PC-3 (cell line): ENCODE measurements at regions not wholly inside any gene's neighbourhood (a gene's known extent, or its start where the extent isn't known, plus 50 kb on each side); places are given as distances from the start of the nearest gene placed in this dataset.

ENCODE experiments used
- ATAC-seq: fragments of 200-7000 bp; cut with Tn5 transposase; 2 replicates; pipeline ENCODE4 v1.9.1; 2020; ENCODE audit warnings: mild to moderate bottlenecking, moderate library complexity
- BruUV-seq: library from RNA; stranded (reverse); fragments of 400-500 nt; replicated peaks from 2 replicates; lab custom pipeline; 2021; lab: Mats Ljungman, UMichigan
- CTCF ChIA-PET: fragments of 300-600 bp; sonication (Branson Sonifier 250); formaldehyde crosslinking; loops from one replicate; lab custom pipeline; 2022; ENCODE audit warnings: antibody characterized with exemption; lab: Charles Lee
- POLR2A ChIA-PET: fragments of 300-600 bp; sonication (Branson Sonifier 250); formaldehyde crosslinking; loops from one replicate; lab custom pipeline; 2022; ENCODE audit warnings: antibody characterized with exemption; ENCODE audit not compliant: unreplicated experiment; lab: Charles Lee
- DNase-seq: peaks from one replicate; pipeline ENCODE4 v3.0.0-alpha.2; 2015
- H2AFZ ChIP-seq: fragments of 300-600 bp; sonication (generic); 2 replicates; pipeline ENCODE4 v1.6.0; 2016; ENCODE audit warnings: antibody characterized with exemption, low read length
- H3F3A ChIP-seq: fragments of 300-600 bp; sonication (generic); one replicate; pipeline ENCODE4 v1.6.0; 2017; ENCODE audit warnings: antibody characterized with exemption, low read length, control low read depth, mild to moderate bottlenecking; ENCODE audit not compliant: unreplicated experiment
- H3K27ac ChIP-seq: fragments of 300-600 bp; sonication (generic); 2 replicates; pipeline ENCODE4 v1.5.1; 2016; ENCODE audit warnings: mild to moderate bottlenecking, low read length
- H3K27me3 ChIP-seq: fragments of 300-600 bp; sonication (generic); 2 replicates; pipeline ENCODE4 v1.6.1; 2016; ENCODE audit warnings: low read length, mixed read lengths
- H3K36me3 ChIP-seq: fragments of 300-600 bp; sonication (generic); 2 replicates; pipeline ENCODE4 v1.6.1; 2016; ENCODE audit warnings: low read depth, mixed run types, low read length, mixed read lengths
- H3K4me1 ChIP-seq: fragments of 300-600 bp; sonication (generic); 2 replicates; pipeline ENCODE4 v1.5.1; 2016; ENCODE audit warnings: low read length; ENCODE audit not compliant: insufficient read depth
- H3K4me2 ChIP-seq: fragments of 300-600 bp; sonication (generic); 2 replicates; pipeline ENCODE4 v1.6.0; 2016; ENCODE audit warnings: low read length
- H3K4me3 ChIP-seq: fragments of 300-600 bp; sonication (generic); 2 replicates; pipeline ENCODE4 v1.5.1; 2016; ENCODE audit warnings: mild to moderate bottlenecking, low read length, mixed read lengths
- H3K79me2 ChIP-seq: fragments of 300-600 bp; sonication (generic); 2 replicates; pipeline ENCODE4 v1.6.1; 2017; ENCODE audit warnings: low read length, mixed read lengths
- H3K9ac ChIP-seq: fragments of 300-600 bp; sonication (generic); 2 replicates; pipeline ENCODE4 v1.6.0; 2016; ENCODE audit warnings: mild to moderate bottlenecking, low read length
- H3K9me2 ChIP-seq: fragments of 300-600 bp; sonication (generic); replicated peaks from 2 replicates; pipeline ENCODE4 v1.6.1; 2016; ENCODE audit warnings: mixed run types, low read length, mixed read lengths
- H3K9me3 ChIP-seq: fragments of 300-600 bp; sonication (generic); 2 replicates; pipeline ENCODE4 v1.6.1; 2016; ENCODE audit warnings: low read length, mixed read lengths
- H4K20me1 ChIP-seq: fragments of 300-600 bp; sonication (generic); 2 replicates; pipeline ENCODE4 v1.6.1; 2016; ENCODE audit warnings: low read length, mixed read lengths
- CTCF ChIP-seq: fragments of 300-600 bp; sonication (generic); conservative IDR thresholded peaks from 2 replicates; pipeline ENCODE4 v1.5.1; 2017; ENCODE audit warnings: antibody characterized with exemption, low read depth, mild to moderate bottlenecking, low read length
- EZH2 ChIP-seq: fragments of 300-600 bp; sonication (generic); IDR thresholded peaks from one replicate; pipeline ENCODE4 v1.6.1; 2017; ENCODE audit warnings: antibody characterized with exemption, mild to moderate bottlenecking, low read length; ENCODE audit not compliant: unreplicated experiment
- EZH2phosphoT487 ChIP-seq: fragments of 300-600 bp; sonication (generic); IDR thresholded peaks from 2 replicates; pipeline ENCODE4 v1.6.1; 2018; ENCODE audit warnings: mild to moderate bottlenecking, antibody characterized with exemption, low read length, borderline replicate concordance
- intact Hi-C: fragments of 100-400 bp; cut with micrococcal nuclease; formaldehyde crosslinking; loops from 2 replicates; pipeline ENCODE4 v1.9.0; 2023

- Histone ChIP-seq H3K27ac (no peak overlapping the region), H3K9ac (no peak overlapping the region), H3K36me3 (no peaks in the 10 kb centered on the region), H3K9me3 (no peaks in the 10 kb centered on the region), H3K27me3 (peaks cover 17% of the 10 kb centered on the region; the same call in 1 of the 2 replicates), H4K20me1 (no peaks in the 10 kb centered on the region), H3K4me1 (no peaks in the 10 kb centered on the region), H3F3A (no peaks in the 10 kb centered on the region), H3K9me2 (no peaks in the 10 kb centered on the region), H3K4me2 (no peak overlapping the region), H3K79me2 (no peaks in the 10 kb centered on the region), H2AFZ (no peak overlapping the region), H3K4me3 (no peak overlapping the region)
- no TSS peak for BruUV-seq
- ChIA-PET POLR2A (no interaction called here), CTCF (no interaction called here)
- intact Hi-C loops, result no loop called here
- no peak for ATAC-seq
- no peak for DNase-seq
- TF ChIP-seq EZH2phosphoT487, result no peak
- TF ChIP-seq CTCF, result no peak
- TF ChIP-seq EZH2, result no peak
Measured at GRCh38 chr12:97082029-97082428, 175.0 kb downstream of the NEDD1 start.

DNA sequence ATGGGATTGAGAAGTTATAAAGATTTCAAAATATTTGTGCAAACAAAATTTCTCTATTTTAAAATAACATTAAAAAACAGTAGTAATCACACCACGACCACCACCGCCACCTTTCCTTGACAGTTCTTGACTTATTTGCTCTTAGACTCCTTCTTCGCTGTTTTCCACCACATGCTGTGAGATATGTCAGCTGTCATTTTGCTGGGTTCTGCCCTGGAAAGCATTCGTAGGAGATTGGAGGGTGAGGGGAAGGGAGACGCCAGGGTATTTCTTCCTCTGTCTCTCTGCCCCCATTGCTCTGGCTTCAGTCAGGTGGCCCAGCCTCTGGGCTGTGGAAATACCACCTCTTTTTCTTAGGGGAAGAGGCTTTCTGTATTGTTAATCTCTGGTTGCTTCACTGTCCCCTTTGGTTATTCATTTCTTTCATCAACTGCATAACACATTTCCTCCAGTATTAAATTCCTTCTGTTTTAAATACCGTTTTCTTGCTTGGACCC, 186.2 kb downstream of the NEDD1 start:
- CTCF ChIA-PET, result no interaction called here
- Histone ChIP-seq H3K27ac (no peak overlapping the region), H4K20me1 (no peaks in the 10 kb centered on the region), H3K9ac (no peak overlapping the region), H2AFZ (no peak overlapping the region), H3K9me3 (no peaks in the 10 kb centered on the region), H3K36me3 (no peaks in the 10 kb centered on the region), H3K9me2 (no peaks in the 10 kb centered on the region), H3K4me3 (no peak overlapping the region), H3K4me2 (no peak overlapping the region), H3F3A (no peaks in the 10 kb centered on the region), H3K4me1 (no peaks in the 10 kb centered on the region), H3K27me3 (peaks cover 66% of the 10 kb centered on the region), H3K79me2 (no peaks in the 10 kb centered on the region)
- no peak for DNase-seq
- POLR2A ChIA-PET, result no interaction called here
- ATAC-seq, result no peak
- BruUV-seq, result no TSS peak
- no peak for TF ChIP-seq CTCF
- no peak for TF ChIP-seq EZH2phosphoT487
- no peak for TF ChIP-seq EZH2
- intact Hi-C loops, result no loop called here

- Histone ChIP-seq H3K27ac (no peak overlapping the region), H3K4me3 (no peak overlapping the region), H3F3A (no peaks in the 10 kb centered on the region), H3K9ac (no peak overlapping the region), H3K9me2 (no peaks in the 10 kb centered on the region), H3K27me3 (peaks cover 42% of the 10 kb centered on the region), H3K9me3 (no peaks in the 10 kb centered on the region), H3K4me2 (no peak overlapping the region), H3K4me1 (no peaks in the 10 kb centered on the region), H3K36me3 (no peaks in the 10 kb centered on the region), H2AFZ (no peak overlapping the region), H4K20me1 (no peaks in the 10 kb centered on the region), H3K79me2 (no peaks in the 10 kb centered on the region)
- ChIA-PET POLR2A (no interaction called here), CTCF (no interaction called here)
- BruUV-seq, result no TSS peak
- ATAC-seq (no peak), DNase-seq (no peak)
- no peak for TF ChIP-seq EZH2
- TF ChIP-seq EZH2phosphoT487, result no peak
- TF ChIP-seq CTCF, result no peak
- intact Hi-C loops, result no loop called here
Measured at GRCh38 chr12:97097734-97098133, 190.7 kb downstream of the NEDD1 start.
